Activated CD4-positive, alpha-beta T cell treated with anti-CD3 and anti-CD28 coated beads, Interleukin-2, amount 10 ng/mL, durations not matched to agents 24 days and 14 days (primary cell): ENCODE measurements at regions not wholly inside any gene's neighbourhood (a gene's known extent, or its start where the extent isn't known, plus 50 kb on each side); places are given as distances from the start of the nearest gene placed in this dataset.
"Not testable (repeated sequence)": the region's sequence is repeated elsewhere in the genome, so short reads cannot be mapped to it uniquely, and the experiment has no call there.

Source experiments
- DNase-seq: peaks from one replicate; pipeline ENCODE4 v3.0.0; 2022
- H3K27ac Mint-ChIP-seq: one replicate; pipeline ENCODE4 v1.8.0; 2022; ENCODE audit warnings: mild to moderate bottlenecking, mixed read lengths
- H3K27me3 Mint-ChIP-seq: one replicate; pipeline ENCODE4 v1.8.0; 2022; ENCODE audit warnings: mixed read lengths
- H3K36me3 Mint-ChIP-seq: one replicate; pipeline ENCODE4 v1.8.0; 2022; ENCODE audit warnings: low read depth, mild to moderate bottlenecking, mixed read lengths
- H3K4me1 Mint-ChIP-seq: one replicate; pipeline ENCODE4 v1.8.0; 2021; ENCODE audit warnings: mixed read lengths
- H3K4me3 Mint-ChIP-seq: one replicate; pipeline ENCODE4 v1.8.0; 2022; ENCODE audit warnings: mild to moderate bottlenecking, moderate library complexity, mixed read lengths
- H3K9me3 Mint-ChIP-seq: one replicate; pipeline ENCODE4 v1.8.0; 2021; ENCODE audit warnings: mixed read lengths
- intact Hi-C: fragments of 100-400 bp; cut with micrococcal nuclease; formaldehyde crosslinking; loops from one replicate; pipeline ENCODE4 v1.15.1; 2023

DNA sequence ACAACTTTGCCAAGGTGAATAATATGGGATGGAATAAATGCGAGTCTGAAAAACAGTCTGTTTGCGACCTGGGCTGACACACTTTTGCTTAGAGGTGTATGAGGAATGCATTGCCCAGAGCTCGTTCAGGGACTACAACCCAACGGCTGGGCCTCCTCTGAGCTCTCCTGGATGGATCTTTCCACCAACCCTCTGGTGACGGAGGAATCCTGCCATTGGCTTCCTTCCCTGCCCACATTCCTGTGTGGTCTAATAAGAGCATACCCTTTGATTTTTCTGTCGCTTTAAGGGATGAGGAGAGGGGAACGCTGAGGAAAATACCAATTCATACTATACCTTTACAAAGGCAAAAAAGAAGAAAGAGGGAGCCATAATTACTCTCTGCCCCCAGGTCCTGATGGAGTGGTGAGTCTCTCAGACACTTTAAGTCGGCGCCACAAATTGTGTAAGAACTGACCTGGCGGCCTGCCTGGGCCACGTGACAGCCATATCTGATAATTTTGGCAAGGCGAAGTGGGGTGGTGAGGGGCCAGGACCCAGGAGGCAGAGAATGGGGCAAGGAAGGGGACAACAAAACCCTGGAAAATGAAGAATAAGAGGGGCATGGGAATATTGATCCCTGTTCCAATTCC, 265.2 kb upstream of the MSX2 start:
- no peaks in the 10 kb centered on the region for H3K36me3 Mint-ChIP-seq
- DNase-seq = no peak
- intact Hi-C loops = no loop called here
- no peak overlapping the region for H3K27ac Mint-ChIP-seq
- H3K4me3 Mint-ChIP-seq = no peak overlapping the region
- H3K27me3 Mint-ChIP-seq = no peaks in the 10 kb centered on the region
- peaks cover 5% of the 10 kb centered on the region for H3K4me1 Mint-ChIP-seq
- no peaks in the 10 kb centered on the region for H3K9me3 Mint-ChIP-seq

GRCh38 chr5:174459832-174460448, 264.4 kb upstream of the MSX2 start:
- Mint-ChIP-seq H3K4me1 (no peaks in the 10 kb centered on the region), H3K27ac (no peak overlapping the region), H3K9me3 (no peaks in the 10 kb centered on the region), H3K4me3 (no peak overlapping the region), H3K36me3 (no peaks in the 10 kb centered on the region), H3K27me3 (no peaks in the 10 kb centered on the region)
- intact Hi-C loops = no loop called here
- no peak for DNase-seq

DNA sequence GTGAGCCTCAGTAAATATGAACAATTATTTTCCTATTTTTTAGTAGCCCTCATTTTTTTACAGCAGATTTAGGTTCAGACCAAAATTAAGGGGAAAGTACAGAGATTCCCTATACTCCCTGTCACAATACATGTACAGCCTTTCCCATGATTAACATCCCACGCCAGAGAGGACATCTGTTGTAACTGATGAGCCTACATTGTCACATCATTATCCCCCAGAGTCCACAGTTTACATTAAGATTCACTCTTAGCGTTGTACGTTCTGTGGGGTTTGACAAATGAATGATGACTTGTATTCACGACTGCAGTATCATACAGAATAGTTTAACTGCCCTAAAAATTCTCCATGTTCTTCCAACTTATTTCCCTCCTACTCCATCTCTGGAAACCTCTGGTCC, 262.3 kb upstream of the MSX2 start:
- intact Hi-C loops = no loop called here
- H3K4me3 Mint-ChIP-seq = no peak overlapping the region
- H3K9me3 Mint-ChIP-seq = peaks cover 3% of the 10 kb centered on the region

GRCh38 chr5:174464504-174465165, 259.7 kb upstream of the MSX2 start:
- Mint-ChIP-seq H3K27ac (no peak overlapping the region), H3K4me3 (no peak overlapping the region), H3K4me1 (no peaks in the 10 kb centered on the region), H3K9me3 (peaks cover 3% of the 10 kb centered on the region), H3K36me3 (no peaks in the 10 kb centered on the region), H3K27me3 (no peaks in the 10 kb centered on the region)
- DNase-seq = no peak
- intact Hi-C loops = no loop called here

More for the DNA sequence above, 262.3 kb upstream of the MSX2 start:
- no peaks in the 10 kb centered on the region for H3K36me3 Mint-ChIP-seq
- no peaks in the 10 kb centered on the region for H3K4me1 Mint-ChIP-seq
- no peaks in the 10 kb centered on the region for H3K27me3 Mint-ChIP-seq
- no peak for DNase-seq
- no peak overlapping the region for H3K27ac Mint-ChIP-seq

GRCh38 chr5:174471528-174471927, 252.9 kb upstream of the MSX2 start:
- H3K9me3 Mint-ChIP-seq, H3K36me3 Mint-ChIP-seq, H3K27me3 Mint-ChIP-seq, DNase-seq, H3K27ac Mint-ChIP-seq, H3K4me1 Mint-ChIP-seq, intact Hi-C loops, H3K4me3 Mint-ChIP-seq: not testable (repeated sequence)

- H3K4me3 Mint-ChIP-seq = no peak overlapping the region
- no peaks in the 10 kb centered on the region for H3K27me3 Mint-ChIP-seq
- H3K27ac Mint-ChIP-seq = no peak overlapping the region
- H3K4me1 Mint-ChIP-seq = no peaks in the 10 kb centered on the region
- H3K9me3 Mint-ChIP-seq = peaks cover 4% of the 10 kb centered on the region
- H3K36me3 Mint-ChIP-seq = no peaks in the 10 kb centered on the region
- intact Hi-C loops = no loop called here
- DNase-seq = no peak
Observed at GRCh38 chr5:174472956-174473355, 251.4 kb upstream of the MSX2 start.

DNA sequence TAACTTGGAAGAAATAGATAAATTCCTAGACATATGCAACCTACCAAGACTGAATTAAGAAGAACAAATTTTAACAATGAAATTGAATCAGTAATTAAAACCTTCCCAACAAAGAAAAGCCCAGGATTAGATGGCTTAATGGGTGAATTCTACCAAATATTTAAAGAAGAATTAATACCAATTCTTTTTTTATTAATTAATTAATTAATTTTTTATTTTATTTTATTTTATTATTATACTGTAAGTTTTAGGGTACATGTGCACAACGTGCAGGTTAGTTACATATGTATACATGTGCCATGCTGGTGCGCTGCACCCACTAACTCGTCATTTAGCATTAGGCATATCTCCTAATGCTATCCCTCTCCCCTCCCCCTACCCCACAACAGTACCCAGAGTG, 248.4 kb upstream of the MSX2 start:
- H3K27ac Mint-ChIP-seq, H3K27me3 Mint-ChIP-seq, intact Hi-C loops, H3K36me3 Mint-ChIP-seq, H3K4me1 Mint-ChIP-seq, H3K4me3 Mint-ChIP-seq, DNase-seq, H3K9me3 Mint-ChIP-seq: not testable (repeated sequence)

- no peaks in the 10 kb centered on the region for H3K36me3 Mint-ChIP-seq
- no peaks in the 10 kb centered on the region for H3K4me1 Mint-ChIP-seq
- H3K9me3 Mint-ChIP-seq = peaks cover 4% of the 10 kb centered on the region
- no peaks in the 10 kb centered on the region for H3K27me3 Mint-ChIP-seq
- DNase-seq = no peak
- H3K4me3 Mint-ChIP-seq = no peak overlapping the region
- intact Hi-C loops = no loop called here
- no peak overlapping the region for H3K27ac Mint-ChIP-seq
Observed at GRCh38 chr5:174479325-174479724, 245.1 kb upstream of the MSX2 start.

DNA sequence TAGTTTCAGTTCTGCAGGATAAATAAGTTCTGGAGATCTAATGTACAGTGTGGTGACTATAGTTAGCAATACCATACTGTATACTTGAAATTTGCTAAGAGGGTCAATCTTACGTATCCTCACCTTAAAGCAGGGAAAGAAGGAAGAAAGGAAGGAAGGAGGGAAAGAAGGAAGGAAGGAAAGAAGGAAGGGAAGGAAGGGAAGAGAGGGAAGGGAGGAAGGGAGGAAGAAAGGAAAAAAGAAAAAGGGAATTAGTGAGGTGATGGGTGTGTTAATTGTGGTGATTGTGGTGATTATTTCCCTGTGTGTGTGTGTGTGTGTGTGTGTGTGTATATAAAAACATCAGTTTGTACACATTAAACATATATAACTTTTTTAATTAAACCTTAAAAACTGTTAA, 242.6 kb upstream of the MSX2 start:
- intact Hi-C loops = no loop called here

GRCh38 chr5:174482607-174483024, 241.8 kb upstream of the MSX2 start:
- no peaks in the 10 kb centered on the region for H3K36me3 Mint-ChIP-seq
- no peak overlapping the region for H3K27ac Mint-ChIP-seq
- no peak for DNase-seq
- intact Hi-C loops = no loop called here
- no peaks in the 10 kb centered on the region for H3K4me1 Mint-ChIP-seq
- H3K4me3 Mint-ChIP-seq = no peak overlapping the region
- no peaks in the 10 kb centered on the region for H3K9me3 Mint-ChIP-seq
- peaks cover 2% of the 10 kb centered on the region for H3K27me3 Mint-ChIP-seq

More for the DNA sequence above, 242.6 kb upstream of the MSX2 start:
- peaks cover 2% of the 10 kb centered on the region for H3K27me3 Mint-ChIP-seq
- no peak for DNase-seq
- H3K4me3 Mint-ChIP-seq = no peak overlapping the region
- no peaks in the 10 kb centered on the region for H3K4me1 Mint-ChIP-seq
- no peaks in the 10 kb centered on the region for H3K36me3 Mint-ChIP-seq
- no peaks in the 10 kb centered on the region for H3K9me3 Mint-ChIP-seq
- H3K27ac Mint-ChIP-seq = no peak overlapping the region

GRCh38 chr5:174483411-174483810, 241.0 kb upstream of the MSX2 start:
- Mint-ChIP-seq H3K27ac (no peak overlapping the region), H3K4me3 (no peak overlapping the region), H3K27me3 (peaks cover 2% of the 10 kb centered on the region), H3K36me3 (no peaks in the 10 kb centered on the region), H3K9me3 (no peaks in the 10 kb centered on the region), H3K4me1 (no peaks in the 10 kb centered on the region)
- intact Hi-C loops = no loop called here
- DNase-seq = no peak

GRCh38 chr5:174489215-174489614, 235.2 kb upstream of the MSX2 start:
- Mint-ChIP-seq H3K4me1 (no peaks in the 10 kb centered on the region), H3K27me3 (peaks cover 2% of the 10 kb centered on the region), H3K36me3 (no peaks in the 10 kb centered on the region), H3K4me3 (no peak overlapping the region), H3K27ac (no peak overlapping the region), H3K9me3 (peaks cover 3% of the 10 kb centered on the region)
- DNase-seq = no peak
- intact Hi-C loops = no loop called here

GRCh38 chr5:174489920-174490597, 234.3 kb upstream of the MSX2 start:
- intact Hi-C loops = no loop called here
- Mint-ChIP-seq H3K4me1 (no peaks in the 10 kb centered on the region), H3K9me3 (peaks cover 3% of the 10 kb centered on the region), H3K27ac (no peak overlapping the region), H3K36me3 (no peaks in the 10 kb centered on the region), H3K4me3 (no peak overlapping the region), H3K27me3 (no peaks in the 10 kb centered on the region)
- no peak for DNase-seq

GRCh38 chr5:174490728-174491127, 233.7 kb upstream of the MSX2 start:
- no peak overlapping the region for H3K4me3 Mint-ChIP-seq
- H3K4me1 Mint-ChIP-seq = no peaks in the 10 kb centered on the region
- H3K9me3 Mint-ChIP-seq = peaks cover 3% of the 10 kb centered on the region
- intact Hi-C loops = no loop called here
- no peak for DNase-seq
- no peak overlapping the region for H3K27ac Mint-ChIP-seq
- H3K27me3 Mint-ChIP-seq = no peaks in the 10 kb centered on the region
- no peaks in the 10 kb centered on the region for H3K36me3 Mint-ChIP-seq
